OCI-LY1 (cell line): ENCODE measurements at regions not wholly inside any gene's neighbourhood (a gene's known extent, or its start where the extent isn't known, plus 50 kb on each side); places are given as distances from the start of the nearest gene placed in this dataset.

ENCODE experiments used
- CTCF ChIP-seq: fragments of 200-600 bp; sonication (generic), shearing (Covaris generic); IDR thresholded peaks from 2 replicates; pipeline ENCODE4 v1.5.1; 2017; ENCODE audit warnings: mild to moderate bottlenecking, antibody characterized with exemption, low read length, moderate library complexity, mixed read lengths
- EZH2 ChIP-seq: fragments of 200-600 bp; sonication (generic), shearing (Covaris generic); IDR thresholded peaks from 2 replicates; pipeline ENCODE4 v1.8.0; 2017; ENCODE audit warnings: borderline replicate concordance, mixed run types, mild to moderate bottlenecking, antibody characterized with exemption, low read length, moderate library complexity, mixed read lengths

GRCh38 chr10:43795093-43795492 is 146.4 kb upstream of the ZNF32 start:
- no peak for TF ChIP-seq CTCF
- TF ChIP-seq EZH2: no peak
